Right hindlimb (tissue), 1 donor: ENCODE measurements at regions not wholly inside any gene's neighbourhood (a gene's known extent, or its start where the extent isn't known, plus 50 kb on each side); places are given as distances from the start of the nearest gene placed in this dataset.

Experiments used
- DNase-seq: peaks from one replicate; pipeline ENCODE4 v3.0.0-alpha.2; 2018

GRCh38 chr15:69963385-69963784 lies 134.3 kb downstream of the TLE3 start:
- DNase-seq: no peak

GRCh38 chr15:69971771-69972170 lies 125.9 kb downstream of the TLE3 start:
- no peak for DNase-seq

GRCh38 chr15:69972436-69972835 lies 125.3 kb downstream of the TLE3 start:
- no peak for DNase-seq

- no peak for DNase-seq
These were observed 124.5 kb downstream of the TLE3 start for GRCh38 chr15:69973102-69973714.

DNA sequence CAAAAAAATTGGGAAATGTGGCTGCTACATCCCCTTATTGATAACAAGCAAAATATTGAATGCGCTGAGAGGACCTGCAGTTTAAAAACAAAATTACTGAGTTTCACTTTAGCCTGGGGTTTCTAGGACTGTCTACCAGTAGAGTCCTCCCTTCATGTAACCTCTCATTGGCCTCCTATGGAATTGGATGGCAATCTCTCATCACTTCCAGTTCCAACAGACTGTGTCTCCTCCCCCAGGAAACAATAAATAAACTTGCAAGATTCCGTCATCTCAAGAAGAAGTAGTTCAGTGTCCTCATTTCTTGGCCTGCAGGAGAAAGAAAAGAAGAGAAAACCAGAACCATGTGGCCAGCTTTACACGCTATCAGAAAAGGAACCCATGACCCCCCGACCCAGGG lies 123.8 kb downstream of the TLE3 start:
- DNase-seq: no peak

DNA sequence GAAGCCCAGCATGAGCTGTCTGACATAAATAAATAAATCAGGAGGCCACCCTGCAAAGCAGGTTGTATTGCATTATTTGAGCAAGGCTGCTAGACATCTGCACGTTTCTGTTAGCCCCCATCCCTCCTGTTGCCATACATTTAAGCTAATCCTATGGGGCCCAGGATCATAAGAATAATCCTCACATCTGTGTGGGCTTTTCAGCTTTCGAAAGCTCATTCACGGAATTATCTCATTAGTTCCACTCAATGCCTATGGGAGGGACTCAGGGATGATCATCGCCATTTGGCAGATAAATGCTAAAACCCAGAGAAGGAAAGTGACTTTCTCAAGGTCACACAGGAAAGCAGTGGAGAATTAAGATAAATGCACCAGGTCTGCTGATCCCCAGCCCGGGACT lies 123.4 kb downstream of the TLE3 start:
- DNase-seq: no peak

GRCh38 chr15:69976366-69976994 lies 121.2 kb downstream of the TLE3 start:
- DNase-seq: peak; percentile 66

- DNase-seq: no peak
These were observed 119.1 kb downstream of the TLE3 start for GRCh38 chr15:69978603-69979002.

DNA sequence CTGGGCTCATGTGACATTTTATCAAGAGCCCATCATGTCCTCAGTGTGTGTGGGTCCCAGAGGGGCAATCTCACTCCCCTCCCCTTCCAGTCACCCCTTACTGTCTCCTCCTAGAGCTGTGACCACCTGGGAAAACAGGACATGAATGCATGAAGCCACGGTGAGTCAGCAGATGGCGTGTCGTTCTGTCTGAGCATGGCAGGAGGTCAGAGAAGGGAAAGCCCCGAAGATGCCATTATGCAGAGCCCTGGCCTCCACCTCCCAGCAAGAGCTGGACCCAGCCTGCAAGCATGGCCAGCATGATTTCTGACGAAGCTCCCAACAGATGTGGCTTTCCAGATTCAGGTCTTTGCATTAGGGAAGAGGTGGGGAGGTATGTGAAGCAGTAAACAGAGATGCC lies 118.5 kb downstream of the TLE3 start:
- no peak for DNase-seq

DNA sequence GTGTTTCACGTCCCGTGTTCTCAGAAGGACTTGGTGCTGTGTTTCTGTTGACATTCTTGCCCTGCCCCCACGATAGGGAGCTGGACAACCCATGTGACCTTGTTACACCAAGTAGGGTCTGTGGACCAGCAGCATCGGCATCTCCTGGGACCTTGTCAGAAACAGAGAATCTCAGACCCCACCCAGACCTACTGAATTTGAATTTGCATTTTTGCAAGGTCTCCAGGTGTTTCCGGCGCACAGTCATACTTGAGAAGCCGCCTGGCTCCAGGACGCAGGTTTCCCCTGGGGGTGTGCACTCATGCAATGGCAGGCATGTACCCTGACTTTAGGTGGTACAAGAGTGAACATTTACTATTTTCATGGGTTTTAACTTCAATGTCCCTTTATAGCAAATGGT lies 117.9 kb downstream of the TLE3 start:
- DNase-seq: no peak

DNA sequence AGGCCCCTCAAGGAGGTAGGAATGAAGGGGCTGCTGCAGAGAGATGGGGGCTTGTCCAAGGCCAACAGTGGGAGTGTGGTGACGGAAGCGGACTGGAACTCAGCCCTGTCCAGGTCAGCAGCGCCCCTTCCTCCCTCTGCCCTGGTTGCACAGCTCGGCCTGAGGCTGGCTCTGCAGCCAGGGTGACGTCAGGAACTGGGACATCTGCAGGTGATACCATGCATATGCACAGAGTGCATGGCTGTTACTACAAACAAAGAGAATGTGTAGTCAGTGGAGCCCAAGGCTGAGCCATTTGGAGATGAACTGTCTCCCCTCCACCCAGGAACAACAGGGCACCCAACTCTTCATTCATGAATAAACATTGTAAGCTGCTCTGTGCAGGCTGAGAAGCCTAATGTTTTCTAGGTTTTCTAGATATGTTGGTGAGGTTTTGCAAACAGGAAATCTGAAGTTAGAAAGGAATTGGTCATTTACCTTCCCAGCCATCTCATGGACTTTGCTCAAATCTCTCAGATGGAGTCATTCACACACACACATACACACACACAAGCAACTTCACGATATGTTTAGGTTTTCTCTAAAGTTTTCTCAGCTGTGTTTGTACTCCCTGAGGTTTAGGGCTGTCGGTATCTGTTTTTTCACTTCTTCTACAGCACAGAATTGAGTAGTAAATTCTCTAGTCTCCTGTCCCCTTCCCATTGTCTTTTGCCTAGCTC lies 117.2 kb downstream of the TLE3 start:
- DNase-seq: no peak

- no peak for DNase-seq
These were observed 115.7 kb downstream of the TLE3 start for GRCh38 chr15:69982037-69982436.

GRCh38 chr15:69983696-69984265 lies 113.9 kb downstream of the TLE3 start:
- no peak for DNase-seq

DNA sequence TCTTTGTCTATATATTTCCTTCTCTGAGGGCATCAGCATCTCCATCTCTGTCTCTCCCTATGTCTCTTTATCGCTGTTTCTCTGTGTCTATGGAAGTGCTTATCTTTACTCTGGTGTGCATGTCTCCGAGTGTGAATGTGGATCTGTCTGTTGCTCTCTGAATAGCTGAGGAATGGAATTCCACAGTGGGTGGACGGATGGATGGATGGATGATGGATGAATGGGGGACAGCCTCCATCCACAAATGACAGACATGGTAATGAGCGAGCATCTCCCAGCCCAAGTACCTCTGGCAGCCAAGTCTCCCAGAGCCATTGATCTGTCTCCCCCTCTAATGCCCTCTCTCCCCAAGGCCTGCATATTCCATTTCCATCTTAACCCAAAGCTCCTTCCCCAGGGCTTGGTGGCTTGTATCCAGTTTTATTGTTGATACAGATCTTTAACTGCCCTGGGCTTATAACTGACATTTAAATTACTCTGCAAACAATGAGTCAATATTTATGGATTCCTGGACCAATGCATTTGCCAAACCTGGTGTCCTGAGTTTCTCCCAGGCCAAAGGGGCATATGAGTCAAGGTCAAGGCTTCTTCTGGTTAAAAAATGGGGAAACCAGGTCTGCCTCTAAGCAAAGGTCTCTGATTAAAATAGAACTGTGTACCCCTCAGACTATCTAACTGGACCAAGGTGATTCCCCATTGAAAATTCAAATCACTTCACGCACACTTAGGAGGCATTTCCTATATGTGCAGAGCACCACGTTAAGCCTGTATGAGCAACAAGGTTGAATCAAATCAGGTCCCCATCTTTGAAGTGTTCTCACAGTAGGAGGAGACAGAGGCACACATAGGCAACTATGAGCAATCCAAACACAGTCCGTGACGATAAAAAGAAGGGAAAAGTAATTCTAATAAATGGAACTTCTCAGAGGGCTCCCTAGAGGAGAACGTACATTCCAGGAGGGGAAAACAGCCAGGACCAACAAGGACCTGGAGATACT lies 109.9 kb downstream of the TLE3 start:
- DNase-seq: no peak

GRCh38 chr15:69988541-69989225 lies 109.0 kb downstream of the TLE3 start:
- no peak for DNase-seq

- no peak for DNase-seq
These were observed 106.9 kb downstream of the TLE3 start for GRCh38 chr15:69990566-69991421.

GRCh38 chr15:69991551-69991980 lies 106.2 kb downstream of the TLE3 start:
- DNase-seq: no peak

GRCh38 chr15:69992348-69992747 lies 105.4 kb downstream of the TLE3 start:
- no peak for DNase-seq

DNA sequence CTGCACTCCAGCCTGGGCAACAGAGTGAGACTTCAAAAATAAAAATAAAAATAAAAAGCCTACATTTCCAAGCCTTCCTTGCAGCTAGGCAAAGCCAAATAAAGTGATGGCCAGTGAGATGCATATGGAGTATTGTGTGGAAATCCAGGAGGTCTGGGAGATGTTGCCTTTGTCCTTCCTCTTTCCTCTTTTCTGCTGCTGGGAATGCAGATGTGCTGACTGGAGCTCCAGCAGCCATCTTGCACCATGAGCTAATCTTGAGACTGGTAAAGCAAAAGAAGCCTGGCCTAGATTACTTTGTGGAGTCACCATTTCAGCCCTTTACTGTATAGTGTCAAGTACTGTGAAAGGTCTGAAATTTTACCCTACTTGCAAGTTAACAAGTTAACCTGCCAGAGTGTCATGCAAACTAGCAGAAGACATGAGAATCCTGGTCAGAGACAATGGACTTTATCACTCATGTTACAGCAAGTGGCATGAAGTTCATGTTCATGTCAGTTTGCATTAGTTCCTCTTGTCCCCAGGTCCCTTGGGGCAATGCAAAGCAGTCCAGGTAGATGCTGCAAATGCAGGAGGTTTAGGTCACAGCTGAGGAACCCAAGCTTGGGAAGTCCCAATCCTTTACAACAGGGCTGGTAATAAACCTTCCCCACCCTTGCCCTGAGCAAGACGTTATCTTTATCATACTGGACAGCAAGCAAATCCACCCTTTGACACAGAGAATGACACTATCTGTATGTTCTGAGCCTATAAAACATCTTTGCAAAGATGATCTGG lies 103.1 kb downstream of the TLE3 start:
- no peak for DNase-seq
